OCI-M1 (cell line): ENCODE measurements at regions not wholly inside any gene's neighbourhood (a gene's known extent, or its start where the extent isn't known, plus 50 kb on each side); places are given as distances from the start of the nearest gene placed in this dataset.
"Not testable (repeated sequence)": the region's sequence is repeated elsewhere in the genome, so short reads cannot be mapped to it uniquely, and the experiment has no call there.

ENCODE experiments used
- DNase-seq: peaks from one replicate; lab custom pipeline; 2025; lab: John Stamatoyannopoulos, UW

GRCh38 chr11:49442669-49443068 lies 234.3 kb upstream of the FOLH1 start:
- DNase-seq: no peak

GRCh38 chr11:49439901-49440300 lies 231.5 kb upstream of the FOLH1 start:
- DNase-seq: not testable (repeated sequence)

- DNase-seq: not testable (repeated sequence)
Observed at GRCh38 chr11:49434308-49434707, 225.9 kb upstream of the FOLH1 start.

DNA sequence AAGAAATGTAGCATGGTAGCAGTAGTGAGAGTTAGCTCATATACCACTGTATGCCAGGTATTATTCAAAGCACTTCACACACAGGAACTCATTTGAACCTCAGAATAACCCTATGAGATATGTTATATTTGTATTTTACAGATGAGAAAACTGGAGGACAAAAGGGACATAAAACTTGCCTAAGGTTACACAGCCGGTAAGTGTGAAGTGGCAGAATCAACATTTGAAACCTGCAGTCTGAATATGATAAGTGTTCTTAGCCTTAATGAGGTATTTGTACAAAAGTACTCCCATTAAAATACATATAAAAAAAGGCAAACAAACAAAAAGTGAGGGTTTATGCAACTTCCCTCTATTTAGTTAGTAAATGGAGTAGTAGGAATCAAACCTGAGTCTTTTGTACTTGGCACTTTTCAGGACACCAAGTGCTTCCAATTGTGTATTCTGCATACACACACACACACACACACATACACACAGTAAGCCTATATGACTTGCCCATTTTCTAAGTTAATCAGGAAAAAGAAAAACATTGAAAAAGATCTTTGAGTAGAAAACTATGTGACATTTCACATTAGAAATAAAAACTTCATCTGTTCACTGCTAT lies 223.9 kb upstream of the FOLH1 start:
- DNase-seq: no peak

DNA sequence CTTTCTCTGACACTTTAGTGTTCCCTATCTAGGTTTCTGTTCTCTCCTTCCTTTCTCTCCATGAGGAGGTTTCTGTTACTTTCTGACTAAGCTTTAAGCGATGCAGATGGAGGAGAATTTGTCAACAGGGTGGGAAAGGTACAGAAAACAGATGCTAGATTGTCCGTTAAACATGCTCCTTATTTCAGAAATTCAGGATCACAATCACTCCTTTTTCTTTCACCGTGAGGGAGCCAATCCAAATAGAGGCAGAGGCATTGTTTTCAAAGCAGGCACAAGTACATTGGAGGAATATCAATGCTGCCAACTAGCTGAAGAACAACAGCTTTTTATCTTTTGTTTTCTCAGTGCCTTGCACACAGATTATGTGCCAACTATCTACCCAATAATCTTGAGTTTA lies 215.7 kb upstream of the FOLH1 start:
- no peak for DNase-seq

DNA sequence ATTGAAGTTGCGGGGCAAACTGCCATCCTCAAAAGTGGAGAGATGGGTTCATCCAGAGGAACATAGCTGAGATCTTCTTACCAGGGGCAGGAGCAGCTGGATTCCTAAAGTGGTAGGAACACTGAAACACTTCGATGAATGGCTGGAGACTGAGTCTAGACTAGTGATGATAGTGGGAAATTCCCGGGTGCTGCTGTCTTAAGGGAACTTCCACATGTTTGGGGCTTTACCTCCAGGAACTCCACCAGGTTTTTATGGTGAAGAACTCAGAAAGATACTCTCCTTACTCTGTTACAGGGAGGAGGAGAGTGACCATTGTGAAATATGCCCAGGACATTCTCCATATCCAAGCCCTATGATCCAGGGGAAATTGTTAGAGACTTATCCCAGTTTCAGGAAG lies 210.5 kb upstream of the FOLH1 start:
- DNase-seq: not testable (repeated sequence)

DNA sequence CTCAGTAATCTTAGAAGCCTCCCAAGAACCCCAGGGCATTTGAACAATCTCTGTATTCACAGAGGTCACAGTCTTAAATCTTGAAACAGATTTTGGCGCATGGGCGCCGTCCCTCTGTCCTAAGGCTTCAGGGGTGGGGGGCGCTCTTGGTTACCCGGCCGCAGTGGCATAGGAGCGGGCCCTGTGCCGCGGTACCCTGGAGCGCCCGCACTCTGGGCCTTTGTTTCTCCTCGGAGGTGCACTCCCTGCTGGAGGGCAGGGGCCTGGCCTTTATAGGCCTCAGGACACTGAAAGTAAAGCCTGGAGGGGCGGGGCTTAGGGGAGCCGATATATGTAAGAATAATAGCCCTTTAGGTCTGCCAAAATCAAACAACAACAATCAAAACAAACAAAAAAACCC lies 197.3 kb upstream of the FOLH1 start:
- no peak for DNase-seq

GRCh38 chr11:49395789-49396188 lies 187.4 kb upstream of the FOLH1 start:
- DNase-seq: not testable (repeated sequence)

DNA sequence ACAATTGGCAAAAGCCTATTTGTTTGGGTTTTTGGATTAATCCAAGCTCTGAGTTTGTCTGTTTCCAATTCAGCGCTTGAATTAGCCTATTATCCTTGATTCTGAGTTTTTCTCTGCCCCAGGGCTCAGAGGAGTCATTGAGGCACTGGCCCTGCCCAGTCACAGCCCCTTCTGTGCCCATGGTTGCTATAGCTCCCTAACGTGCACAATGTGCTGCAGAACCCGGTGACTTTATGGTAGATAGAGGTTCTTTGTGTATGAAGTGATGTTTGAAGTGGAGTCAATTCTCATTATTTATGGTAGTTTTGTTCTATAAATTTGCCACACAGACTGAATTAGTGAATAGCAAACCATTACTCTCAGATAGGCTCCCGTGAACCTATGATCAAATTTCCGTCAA lies 182.0 kb upstream of the FOLH1 start:
- not testable (repeated sequence) for DNase-seq

DNA sequence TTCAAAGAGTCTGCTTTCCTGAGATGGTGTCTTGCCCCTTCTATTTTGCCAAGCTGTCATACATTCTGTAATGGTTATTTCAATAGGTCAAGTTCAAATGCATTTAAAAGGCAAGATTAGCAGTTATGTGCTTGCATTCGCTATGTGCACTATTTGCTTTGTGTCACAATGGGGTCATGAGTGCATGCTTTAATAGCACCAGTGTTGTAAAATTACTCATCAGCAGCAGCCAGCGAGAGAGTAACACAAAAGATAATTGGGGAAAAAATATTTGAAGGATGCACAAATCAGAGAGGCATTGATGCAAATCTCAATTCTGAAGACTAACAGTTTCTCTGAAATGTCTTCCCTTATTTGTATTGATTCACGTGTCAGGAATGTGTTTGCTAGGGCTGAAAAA lies 180.7 kb upstream of the FOLH1 start:
- not testable (repeated sequence) for DNase-seq

- not testable (repeated sequence) for DNase-seq
Observed at GRCh38 chr11:49384371-49384770, 176.0 kb upstream of the FOLH1 start.

DNA sequence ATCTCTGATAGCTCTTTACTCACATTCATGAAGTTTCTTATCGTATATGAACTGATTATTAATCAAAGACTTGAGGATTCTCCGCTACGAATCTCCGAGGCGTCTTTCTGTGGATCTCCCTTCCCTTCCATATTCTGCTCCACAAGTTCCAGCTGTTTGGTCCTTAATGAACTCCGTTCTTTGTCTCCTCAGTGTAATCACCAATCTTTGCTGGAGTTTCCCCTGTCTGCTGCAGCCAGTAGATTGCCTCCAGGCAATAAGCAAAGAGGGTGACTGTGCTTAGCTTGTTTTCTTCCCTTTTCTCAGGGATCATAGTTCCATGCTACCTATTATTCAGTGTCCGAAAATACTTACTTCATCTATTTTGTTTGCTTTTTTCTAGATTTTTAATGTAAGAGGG lies 169.6 kb upstream of the FOLH1 start:
- DNase-seq: peak; percentile 26

- DNase-seq: not testable (repeated sequence)
Observed at GRCh38 chr11:49373866-49374265, 165.5 kb upstream of the FOLH1 start.

GRCh38 chr11:49373385-49373784 lies 165.0 kb upstream of the FOLH1 start:
- DNase-seq: not testable (repeated sequence)

- peak; percentile 30 for DNase-seq
Observed at GRCh38 chr11:49372137-49372536, 163.7 kb upstream of the FOLH1 start.

GRCh38 chr11:49368556-49368955 lies 160.2 kb upstream of the FOLH1 start:
- not testable (repeated sequence) for DNase-seq

- DNase-seq: not testable (repeated sequence)
Observed at GRCh38 chr11:49365375-49365774, 157.0 kb upstream of the FOLH1 start.

DNA sequence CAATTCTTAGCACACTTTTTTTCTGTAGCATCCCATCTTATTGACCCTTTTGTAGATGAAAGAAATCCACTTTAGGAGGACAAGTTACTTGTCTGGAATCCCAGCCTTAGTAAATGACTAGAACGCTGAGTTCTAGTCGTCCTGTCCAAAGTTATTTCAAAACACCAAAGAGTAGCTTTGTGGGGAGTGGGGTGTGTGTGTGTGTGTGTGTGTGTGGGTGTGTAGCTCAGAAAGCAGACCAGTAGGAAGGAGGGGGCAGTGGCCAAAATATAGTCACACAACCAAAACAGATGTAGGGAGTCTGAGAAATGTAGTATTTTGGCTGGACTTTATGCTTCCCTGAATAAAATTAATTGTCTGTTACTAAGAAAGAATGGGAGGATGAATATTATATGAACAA lies 154.6 kb upstream of the FOLH1 start:
- DNase-seq: not testable (repeated sequence)

- DNase-seq: not testable (repeated sequence)
Observed at GRCh38 chr11:49354536-49354935, 146.1 kb upstream of the FOLH1 start.

- not testable (repeated sequence) for DNase-seq
Observed at GRCh38 chr11:49352868-49353267, 144.5 kb upstream of the FOLH1 start.

DNA sequence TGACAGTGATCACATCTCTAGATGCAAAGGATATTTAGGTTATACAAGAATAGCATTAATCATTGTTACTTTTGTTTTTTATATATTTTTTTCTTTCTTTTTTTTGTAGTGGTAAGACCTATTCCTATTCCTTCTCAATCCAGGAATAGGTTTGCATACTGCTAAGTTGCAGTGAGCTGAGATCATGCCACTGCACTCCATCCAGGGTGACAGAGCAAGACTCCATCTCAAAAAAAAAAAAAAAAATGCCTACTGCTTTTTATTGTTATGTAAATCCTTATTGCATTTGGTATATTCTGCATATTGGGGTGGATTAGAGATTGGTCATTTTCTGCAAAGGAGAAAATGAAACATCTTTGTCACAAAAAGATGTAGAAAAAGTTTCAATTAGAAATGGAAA lies 138.2 kb upstream of the FOLH1 start:
- DNase-seq: not testable (repeated sequence)

DNA sequence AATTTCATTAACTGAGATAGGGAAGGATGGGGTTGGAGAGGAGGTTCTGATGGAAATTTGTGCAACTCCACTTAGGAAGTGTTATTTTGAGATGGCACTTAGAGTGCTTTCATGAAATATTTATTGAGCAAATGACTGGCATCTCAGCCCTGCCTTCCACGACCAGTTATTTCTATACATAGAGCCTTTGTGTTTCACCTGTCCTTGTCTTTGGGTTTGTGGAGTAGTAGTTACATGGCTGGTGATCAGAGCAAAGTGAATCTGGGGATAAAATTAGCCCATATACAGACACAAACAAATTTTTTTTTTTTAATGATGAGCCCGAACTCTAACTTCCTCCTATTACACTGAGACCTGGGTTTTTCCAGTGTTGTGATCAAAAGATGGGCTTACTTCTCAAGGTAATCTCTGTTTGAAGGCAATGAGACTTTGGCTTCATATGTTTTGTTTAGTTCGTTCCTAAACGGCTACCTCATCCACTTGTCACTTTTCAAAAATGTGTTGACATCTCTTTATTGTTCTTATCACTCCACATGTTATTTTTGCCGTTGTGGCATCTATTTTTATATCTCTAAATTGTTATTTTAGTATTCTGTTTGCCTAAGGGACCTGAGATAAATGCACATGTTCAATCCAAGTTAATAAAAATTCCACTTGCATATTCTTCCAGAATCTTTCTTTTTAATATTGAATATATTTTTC lies 120.2 kb upstream of the FOLH1 start:
- DNase-seq: not testable (repeated sequence)

GRCh38 chr11:49327766-49328165 lies 119.4 kb upstream of the FOLH1 start:
- peak; percentile 16 for DNase-seq

GRCh38 chr11:49326651-49327050 lies 118.2 kb upstream of the FOLH1 start:
- not testable (repeated sequence) for DNase-seq
